ENCODE measurements at regions not wholly inside any gene's neighbourhood (a gene's known extent, or its start where the extent isn't known, plus 50 kb on each side); places are given as distances from the start of the nearest gene placed in this dataset.
"Not testable (repeated sequence)": the region's sequence is repeated elsewhere in the genome, so short reads cannot be mapped to it uniquely, and the experiment has no call there.

- no peak for DNase-seq
These were observed 342.0 kb downstream of the SOX4 start for GRCh38 chr6:21935561-21936028.

GRCh38 chr6:21937466-21937865 lies 343.9 kb downstream of the SOX4 start:
- DNase-seq = no peak

- DNase-seq = not testable (repeated sequence)
These were observed 345.5 kb downstream of the SOX4 start for GRCh38 chr6:21939066-21939465.

- no peak for DNase-seq
These were observed 348.4 kb downstream of the SOX4 start for GRCh38 chr6:21941926-21942325.

GRCh38 chr6:21942897-21943296 lies 349.3 kb downstream of the SOX4 start:
- no peak for DNase-seq

GRCh38 chr6:21946298-21946783 lies 350.5 kb downstream of the PRL start:
- DNase-seq = no peak

- not testable (repeated sequence) for DNase-seq
These were observed 349.6 kb downstream of the PRL start for GRCh38 chr6:21947227-21947626.

- DNase-seq = no peak
These were observed 349.0 kb downstream of the PRL start for GRCh38 chr6:21947731-21948386.

- peak; percentile 56 for DNase-seq
These were observed 347.5 kb downstream of the PRL start for GRCh38 chr6:21949211-21949801.

GRCh38 chr6:21952367-21952766 lies 344.5 kb downstream of the PRL start:
- no peak for DNase-seq

- peak; percentile 66 for DNase-seq
These were observed 342.7 kb downstream of the PRL start for GRCh38 chr6:21953831-21954801.

GRCh38 chr6:21955053-21955595 lies 341.7 kb downstream of the PRL start:
- no peak for DNase-seq

- DNase-seq = no peak
These were observed 340.9 kb downstream of the PRL start for GRCh38 chr6:21955951-21956350.

- DNase-seq = no peak
These were observed 338.4 kb downstream of the PRL start for GRCh38 chr6:21958428-21958827.

- DNase-seq = peak; percentile 30
These were observed 335.6 kb downstream of the PRL start for GRCh38 chr6:21961226-21961625.

GRCh38 chr6:21965016-21965415 lies 331.8 kb downstream of the PRL start:
- DNase-seq = no peak

GRCh38 chr6:21965953-21966539 lies 330.8 kb downstream of the PRL start:
- DNase-seq = no peak

GRCh38 chr6:21967056-21967974 lies 329.5 kb downstream of the PRL start:
- DNase-seq = no peak

GRCh38 chr6:21968411-21968810 lies 328.4 kb downstream of the PRL start:
- no peak for DNase-seq

GRCh38 chr6:21969192-21969591 lies 327.6 kb downstream of the PRL start:
- DNase-seq = no peak

GRCh38 chr6:21970569-21971300 lies 326.1 kb downstream of the PRL start:
- DNase-seq = peak; percentile 10
